ENCODE measurements at regions not wholly inside any gene's neighbourhood (a gene's known extent, or its start where the extent isn't known, plus 50 kb on each side); places are given as distances from the start of the nearest gene placed in this dataset.

DNA sequence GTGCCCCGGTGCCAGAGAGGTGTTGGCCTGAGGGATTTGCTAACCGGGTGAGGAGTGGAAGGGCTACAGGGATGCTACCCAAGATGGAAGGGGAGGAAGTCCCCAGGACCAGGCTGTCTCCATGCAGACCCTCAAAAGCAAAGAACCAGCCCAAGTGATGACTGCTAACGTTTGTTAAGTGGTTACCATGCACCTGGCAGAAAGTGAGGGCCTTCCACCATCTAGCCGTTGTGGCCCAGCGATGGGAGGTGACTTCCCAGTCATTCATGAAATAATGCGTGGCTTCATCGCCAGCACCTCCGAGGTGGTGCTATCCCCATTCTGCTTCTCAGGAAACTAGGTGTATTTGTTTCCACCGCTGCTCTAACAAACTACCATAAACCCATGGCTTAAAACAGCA, 86.8 kb upstream of the LANCL2 start:
- TF ChIP-seq, protein P1, sequence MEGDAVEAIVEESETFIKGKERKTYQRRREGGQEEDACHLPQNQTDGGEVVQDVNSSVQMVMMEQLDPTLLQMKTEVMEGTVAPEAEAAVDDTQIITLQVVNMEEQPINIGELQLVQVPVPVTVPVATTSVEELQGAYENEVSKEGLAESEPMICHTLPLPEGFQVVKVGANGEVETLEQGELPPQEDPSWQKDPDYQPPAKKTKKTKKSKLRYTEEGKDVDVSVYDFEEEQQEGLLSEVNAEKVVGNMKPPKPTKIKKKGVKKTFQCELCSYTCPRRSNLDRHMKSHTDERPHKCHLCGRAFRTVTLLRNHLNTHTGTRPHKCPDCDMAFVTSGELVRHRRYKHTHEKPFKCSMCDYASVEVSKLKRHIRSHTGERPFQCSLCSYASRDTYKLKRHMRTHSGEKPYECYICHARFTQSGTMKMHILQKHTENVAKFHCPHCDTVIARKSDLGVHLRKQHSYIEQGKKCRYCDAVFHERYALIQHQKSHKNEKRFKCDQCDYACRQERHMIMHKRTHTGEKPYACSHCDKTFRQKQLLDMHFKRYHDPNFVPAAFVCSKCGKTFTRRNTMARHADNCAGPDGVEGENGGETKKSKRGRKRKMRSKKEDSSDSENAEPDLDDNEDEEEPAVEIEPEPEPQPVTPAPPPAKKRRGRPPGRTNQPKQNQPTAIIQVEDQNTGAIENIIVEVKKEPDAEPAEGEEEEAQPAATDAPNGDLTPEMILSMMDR (conservative IDR thresholded peaks at IDR 0.05), result no peak
- TF ChIP-seq EZH2 (IDR thresholded peaks at IDR 0.05; ENCODE audit: low read depth), result no peak
